ENCODE measurements at regions not wholly inside any gene's neighbourhood (a gene's known extent, or its start where the extent isn't known, plus 50 kb on each side); places are given as distances from the start of the nearest gene placed in this dataset.

- TF ChIP-seq, protein P1, sequence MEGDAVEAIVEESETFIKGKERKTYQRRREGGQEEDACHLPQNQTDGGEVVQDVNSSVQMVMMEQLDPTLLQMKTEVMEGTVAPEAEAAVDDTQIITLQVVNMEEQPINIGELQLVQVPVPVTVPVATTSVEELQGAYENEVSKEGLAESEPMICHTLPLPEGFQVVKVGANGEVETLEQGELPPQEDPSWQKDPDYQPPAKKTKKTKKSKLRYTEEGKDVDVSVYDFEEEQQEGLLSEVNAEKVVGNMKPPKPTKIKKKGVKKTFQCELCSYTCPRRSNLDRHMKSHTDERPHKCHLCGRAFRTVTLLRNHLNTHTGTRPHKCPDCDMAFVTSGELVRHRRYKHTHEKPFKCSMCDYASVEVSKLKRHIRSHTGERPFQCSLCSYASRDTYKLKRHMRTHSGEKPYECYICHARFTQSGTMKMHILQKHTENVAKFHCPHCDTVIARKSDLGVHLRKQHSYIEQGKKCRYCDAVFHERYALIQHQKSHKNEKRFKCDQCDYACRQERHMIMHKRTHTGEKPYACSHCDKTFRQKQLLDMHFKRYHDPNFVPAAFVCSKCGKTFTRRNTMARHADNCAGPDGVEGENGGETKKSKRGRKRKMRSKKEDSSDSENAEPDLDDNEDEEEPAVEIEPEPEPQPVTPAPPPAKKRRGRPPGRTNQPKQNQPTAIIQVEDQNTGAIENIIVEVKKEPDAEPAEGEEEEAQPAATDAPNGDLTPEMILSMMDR (IDR thresholded peaks at IDR 0.05; ENCODE audit: low read depth, low read length), result no peak
- DNase-seq (ENCODE audit: extremely low read depth, low read depth), result no peak
Measured at GRCh38 chr9:103680581-103680980, 413.5 kb upstream of the SMC2 start.

DNA sequence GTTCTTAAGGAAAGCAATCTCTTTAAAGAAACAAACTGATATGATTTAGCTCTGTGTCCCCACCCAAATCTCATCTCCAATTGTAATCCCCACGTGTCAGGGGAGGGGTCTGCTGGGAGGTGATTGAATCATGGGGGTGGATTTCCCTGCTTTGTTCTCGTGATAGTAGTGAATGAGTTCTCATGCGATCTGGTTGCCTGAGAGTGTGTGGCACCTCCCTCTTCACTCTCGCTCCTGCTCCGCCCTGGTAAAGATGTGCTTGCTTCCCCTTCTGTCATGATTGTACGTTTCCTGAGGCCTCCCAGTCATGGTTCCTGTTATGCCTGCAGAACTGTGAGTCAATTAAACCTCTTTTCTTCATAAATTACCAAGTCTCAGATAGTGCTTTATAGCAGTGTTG lies 412.7 kb upstream of the SMC2 start:
- no peak for DNase-seq (ENCODE audit: extremely low read depth, low read depth)
- TF ChIP-seq, protein P1 (IDR thresholded peaks at IDR 0.05; ENCODE audit: low read depth, low read length), result no peak

- no peak for DNase-seq (ENCODE audit: extremely low read depth, low read depth)
Measured at GRCh38 chr9:103700195-103700962, 393.7 kb upstream of the SMC2 start.

DNA sequence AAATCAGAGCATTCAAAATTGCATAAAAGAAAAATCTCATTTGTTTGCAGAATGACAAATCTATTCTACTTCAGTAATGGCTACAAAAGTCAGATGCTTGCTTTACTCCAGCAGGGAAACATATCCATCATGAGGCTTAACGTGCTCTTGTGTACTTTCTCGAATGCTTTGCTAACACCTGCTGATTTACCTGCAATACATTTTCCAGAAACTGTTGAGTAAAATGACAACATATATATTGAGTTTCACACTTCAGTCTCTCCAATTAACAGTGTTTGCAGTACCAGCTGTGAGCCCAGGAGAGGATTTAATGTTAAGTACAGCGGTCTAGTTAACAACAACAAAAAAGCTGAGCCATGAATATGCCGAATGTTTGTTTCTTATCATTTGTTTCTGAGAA lies 391.5 kb upstream of the SMC2 start:
- TF ChIP-seq, protein P1 (IDR thresholded peaks at IDR 0.05; ENCODE audit: low read depth, low read length), result no peak
- no peak for DNase-seq (ENCODE audit: extremely low read depth, low read depth)

More at GRCh38 chr9:103700195-103700962, 393.7 kb upstream of the SMC2 start:
- TF ChIP-seq, protein P1 (IDR thresholded peaks at IDR 0.05; ENCODE audit: low read depth, low read length), result no peak

DNA sequence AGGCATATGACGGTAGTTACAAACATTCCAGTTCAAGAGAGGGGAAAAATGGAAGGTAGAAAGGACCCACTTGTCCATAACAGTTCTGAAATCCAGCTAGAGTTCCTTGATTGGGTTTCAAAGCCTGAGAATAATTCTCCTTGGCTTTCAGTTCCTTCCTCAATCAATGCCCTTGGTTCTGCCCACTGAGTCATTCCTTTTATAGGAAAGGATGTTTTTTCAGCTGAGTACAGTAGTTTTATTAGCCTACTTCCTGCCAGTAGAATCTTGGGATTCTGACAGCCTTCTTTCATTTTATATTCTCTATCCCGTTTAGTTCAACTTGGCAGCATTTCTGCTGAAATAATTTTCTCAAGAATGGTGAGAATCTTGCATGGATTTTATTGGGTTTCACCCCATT lies 386.9 kb upstream of the SMC2 start:
- no peak for DNase-seq (ENCODE audit: extremely low read depth, low read depth)
- TF ChIP-seq, protein P1 (IDR thresholded peaks at IDR 0.05; ENCODE audit: low read depth, low read length), result no peak

DNA sequence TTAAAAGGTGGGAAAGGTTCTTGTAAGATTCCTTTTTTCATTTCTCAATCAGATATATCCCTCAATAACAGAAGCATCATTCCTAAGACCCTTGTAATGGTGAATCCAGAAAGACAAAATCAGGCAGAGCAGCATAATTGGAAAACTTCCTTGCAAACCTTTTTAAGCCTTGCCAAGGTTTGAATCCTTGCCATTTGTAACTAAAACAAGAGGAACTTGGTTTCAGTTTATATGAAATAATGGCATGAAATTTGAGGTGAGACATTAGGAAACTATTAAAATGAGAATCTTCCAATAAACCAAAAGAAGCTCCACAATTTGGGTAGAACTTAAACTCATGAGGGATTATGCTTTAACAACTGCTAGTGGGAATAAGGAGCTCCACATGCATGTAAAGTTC lies 384.7 kb upstream of the SMC2 start:
- TF ChIP-seq, protein P1 (IDR thresholded peaks at IDR 0.05; ENCODE audit: low read depth, low read length), result no peak
- no peak for DNase-seq (ENCODE audit: extremely low read depth, low read depth)

DNA sequence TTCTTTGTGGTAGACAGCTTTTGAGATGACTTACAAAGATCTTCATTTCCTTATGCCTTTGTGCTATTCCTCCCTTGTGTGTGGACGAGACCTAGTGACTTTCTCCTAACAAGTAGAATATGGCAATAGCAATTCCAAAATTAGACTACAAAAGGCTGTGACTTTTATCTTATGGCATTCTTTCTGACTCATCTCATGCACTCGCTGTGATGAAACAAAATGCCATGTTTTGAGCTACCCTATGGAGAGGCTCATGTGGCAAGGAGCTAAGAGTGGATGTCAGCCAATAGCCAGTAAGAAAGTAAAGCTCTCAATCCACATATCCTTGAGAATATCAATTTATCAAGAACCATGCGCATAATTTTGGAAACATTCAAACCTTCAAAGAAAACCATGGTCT lies 380.5 kb upstream of the SMC2 start:
- DNase-seq (ENCODE audit: extremely low read depth, low read depth), result no peak
- TF ChIP-seq, protein P1 (IDR thresholded peaks at IDR 0.05; ENCODE audit: low read depth, low read length), result no peak
